ENCODE measurements at regions not wholly inside any gene's neighbourhood (a gene's known extent, or its start where the extent isn't known, plus 50 kb on each side); places are given as distances from the start of the nearest gene placed in this dataset.
"Not testable (repeated sequence)": the region's sequence is repeated elsewhere in the genome, so short reads cannot be mapped to it uniquely, and the experiment has no call there.

DNA sequence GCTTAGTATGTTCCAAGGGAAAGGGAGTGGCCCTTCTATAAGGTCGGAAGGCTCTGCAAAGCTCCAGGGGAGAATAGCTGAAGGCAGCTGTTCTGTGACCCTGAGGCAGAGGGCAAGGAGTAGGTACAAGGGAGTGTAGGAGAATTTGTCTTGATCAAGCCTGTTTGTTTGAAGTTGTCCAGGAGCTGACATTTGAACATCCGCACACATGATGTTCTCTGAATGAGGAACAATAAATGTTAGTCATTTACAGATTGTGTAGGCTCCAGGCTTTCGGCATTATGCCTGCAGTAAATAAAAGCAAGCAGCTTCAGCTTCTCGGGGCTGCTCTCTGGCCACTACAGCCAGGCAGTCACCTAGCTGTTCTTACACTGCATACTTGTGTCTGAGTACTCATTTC lies 52.7 kb downstream of the CTAGE6 start:
- DNase-seq; H3K4me1 Mint-ChIP-seq; H3K27ac Mint-ChIP-seq; H3K27me3 ChIP-seq (replicated peaks in 1 of 4; ENCODE audit: control extremely low read depth in 1 of 4, control insufficient read depth in 3 of 4, insufficient read depth in 4 of 4, low read length in 3 of 4); H3K27me3 Mint-ChIP-seq; H3K9me3 ChIP-seq (ENCODE audit: control extremely low read depth in 1 of 3, control insufficient read depth in 2 of 3, insufficient read depth in 1 of 3, low read length in 2 of 3); H2AFZ ChIP-seq (ENCODE audit: insufficient read depth, low read depth, low read length, poor library complexity, severe bottlenecking); CTCF ChIA-PET; H3K9ac ChIP-seq (ENCODE audit: low read length); H3K79me2 ChIP-seq (ENCODE audit: control insufficient read depth, insufficient read depth, low read length); H3K4me3 Mint-ChIP-seq; H3K4me2 ChIP-seq (replicated peaks; ENCODE audit: low read depth, low read length, poor library complexity, severe bottlenecking); H3K4me3 ChIP-seq (ENCODE audit: control extremely low read depth in 1 of 5, extremely low read depth in 1 of 5, insufficient read depth in 1 of 5, low read depth in 2 of 5, low read length in 4 of 5); intact Hi-C loops (cut with micrococcal nuclease); ATAC-seq (ENCODE audit: low read depth); H3K27ac ChIP-seq (ENCODE audit: low read length in 2 of 2); H3K4me1 ChIP-seq (ENCODE audit: control insufficient read depth in 2 of 2, insufficient read depth in 2 of 2, low read length in 2 of 2); H3K36me3 ChIP-seq (replicated peaks in 1 of 2; ENCODE audit: control extremely low read depth in 1 of 2, control insufficient read depth in 1 of 2, extremely low read depth in 1 of 2, insufficient read depth in 2 of 2, low read length in 1 of 2); H4K20me1 ChIP-seq (ENCODE audit: control insufficient read depth, insufficient read depth, low read length, poor library complexity, severe bottlenecking); POLR2A ChIA-PET; H3K9me3 Mint-ChIP-seq (ENCODE audit: insufficient read depth): not testable (repeated sequence)
- WGBS (ENCODE audit: insufficient coverage), result no CpG with 5 or more reads among the region's 4 CpGs

DNA sequence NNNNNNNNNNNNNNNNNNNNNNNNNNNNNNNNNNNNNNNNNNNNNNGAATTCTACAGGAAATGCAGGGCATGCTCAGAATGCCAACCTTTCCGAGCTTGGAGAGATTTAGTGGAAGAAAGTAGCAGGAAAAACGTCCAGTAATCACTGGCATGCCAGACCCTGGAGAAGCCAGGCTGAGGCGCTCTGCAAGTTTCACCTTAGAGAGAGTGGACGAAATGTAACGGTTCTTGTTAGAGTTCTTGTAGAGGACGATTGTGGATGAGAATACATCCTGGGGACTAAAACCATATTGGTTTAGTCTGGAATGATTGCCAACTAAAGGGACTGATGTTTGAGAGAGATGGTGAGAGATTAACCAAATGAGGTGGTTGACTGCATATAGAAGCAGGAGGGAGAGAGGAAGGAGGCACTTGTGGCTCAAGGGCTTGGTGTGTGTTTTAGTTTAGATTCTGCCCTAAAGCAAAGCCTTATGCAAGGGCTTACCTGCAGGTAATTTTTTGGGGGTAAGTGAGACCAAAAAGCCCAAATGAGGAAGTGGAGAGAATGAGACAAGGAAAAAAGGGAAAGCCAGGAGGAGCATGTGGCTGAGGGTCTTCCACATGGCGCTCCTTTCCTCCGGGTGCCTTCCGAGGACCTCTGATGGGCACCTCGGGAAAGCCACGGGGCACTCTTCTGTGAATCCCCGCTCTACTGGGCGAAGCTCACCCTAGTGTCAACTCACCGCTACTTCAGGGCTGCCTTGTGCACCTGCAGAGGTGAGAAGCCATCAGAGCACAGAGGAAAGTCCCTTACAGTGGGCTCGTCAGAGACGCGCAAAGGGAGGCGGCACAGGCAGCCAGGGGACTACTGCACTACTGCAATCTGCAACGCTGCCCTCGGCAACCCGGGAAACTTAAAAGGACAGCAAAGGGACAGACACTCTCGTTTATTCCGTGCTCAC lies 56.5 kb downstream of the CTAGE6 start:
- CTCF ChIA-PET, result not testable (repeated sequence)

More for the DNA sequence above, 56.5 kb downstream of the CTAGE6 start:
- H3K36me3 ChIP-seq (replicated peaks in 1 of 2; ENCODE audit: control extremely low read depth in 1 of 2, control insufficient read depth in 1 of 2, extremely low read depth in 1 of 2, insufficient read depth in 2 of 2, low read length in 1 of 2); H3K27me3 ChIP-seq (replicated peaks in 1 of 4; ENCODE audit: control extremely low read depth in 1 of 4, control insufficient read depth in 3 of 4, insufficient read depth in 4 of 4, low read length in 3 of 4); H3K4me2 ChIP-seq (replicated peaks; ENCODE audit: low read depth, low read length, poor library complexity, severe bottlenecking); H3K9ac ChIP-seq (ENCODE audit: low read length); H3K4me3 Mint-ChIP-seq; H3K9me3 ChIP-seq (ENCODE audit: control extremely low read depth in 1 of 3, control insufficient read depth in 2 of 3, insufficient read depth in 1 of 3, low read length in 2 of 3); H3K4me3 ChIP-seq (ENCODE audit: control extremely low read depth in 1 of 5, extremely low read depth in 1 of 5, insufficient read depth in 1 of 5, low read depth in 2 of 5, low read length in 4 of 5); intact Hi-C loops (cut with micrococcal nuclease); H3K79me2 ChIP-seq (ENCODE audit: control insufficient read depth, insufficient read depth, low read length); H3K27ac Mint-ChIP-seq; H3K9me3 Mint-ChIP-seq (ENCODE audit: insufficient read depth); H3K4me1 ChIP-seq (ENCODE audit: control insufficient read depth in 2 of 2, insufficient read depth in 2 of 2, low read length in 2 of 2); H4K20me1 ChIP-seq (ENCODE audit: control insufficient read depth, insufficient read depth, low read length, poor library complexity, severe bottlenecking); POLR2A ChIA-PET; H3K27me3 Mint-ChIP-seq; H3K4me1 Mint-ChIP-seq; DNase-seq; H3K27ac ChIP-seq (ENCODE audit: low read length in 2 of 2); H2AFZ ChIP-seq (ENCODE audit: insufficient read depth, low read depth, low read length, poor library complexity, severe bottlenecking): not testable (repeated sequence)
- no CpG with 5 or more reads among the region's 23 CpGs for WGBS (ENCODE audit: insufficient coverage)
- peak; percentile 99 for ATAC-seq (ENCODE audit: low read depth)
